ENCODE measurements at regions not wholly inside any gene's neighbourhood (a gene's known extent, or its start where the extent isn't known, plus 50 kb on each side); places are given as distances from the start of the nearest gene placed in this dataset.

- TF ChIP-seq CTCF (IDR thresholded peaks at IDR 0.05) = no peak
- TF ChIP-seq POLR2A (IDR thresholded peaks at IDR 0.05) = no peak
Measured at GRCh38 chr12:58166643-58167042, 225.3 kb downstream of the ATP23 start.

All from esophagus squamous epithelium (tissue), 4 donors.